MM.1S (cell line): ENCODE measurements at regions not wholly inside any gene's neighbourhood (a gene's known extent, or its start where the extent isn't known, plus 50 kb on each side); places are given as distances from the start of the nearest gene placed in this dataset.
"Not testable (repeated sequence)": the region's sequence is repeated elsewhere in the genome, so short reads cannot be mapped to it uniquely, and the experiment has no call there.

Experiments
- DNase-seq: peaks from one replicate; pipeline ENCODE4 v3.0.0-alpha.2; 2015
- H2AFZ ChIP-seq: fragments of 300-600 bp; sonication (generic); 2 replicates; pipeline ENCODE4 v1.6.0; 2016; ENCODE audit warnings: antibody characterized with exemption, low read length
- H3F3A ChIP-seq: fragments of 300-600 bp; sonication (generic); 2 replicates; pipeline ENCODE4 v1.6.1; 2016; ENCODE audit warnings: mild to moderate bottlenecking, antibody characterized with exemption, low read length, moderate library complexity, mixed read lengths; ENCODE audit not compliant: insufficient read depth
- H3K27ac ChIP-seq: fragments of 300-600 bp; sonication (generic); 2 replicates; pipeline ENCODE4 v1.5.1; 2016; ENCODE audit warnings: mild to moderate bottlenecking, low read length
- H3K27me3 ChIP-seq: fragments of 300-600 bp; sonication (generic); replicated peaks from 2 replicates; pipeline ENCODE4 v1.6.0; 2016; ENCODE audit warnings: low read length; ENCODE audit not compliant: insufficient read depth
- H3K36me3 ChIP-seq: fragments of 300-600 bp; sonication (generic); replicated peaks from 2 replicates; pipeline ENCODE4 v1.6.1; 2016; ENCODE audit warnings: mild to moderate bottlenecking, low read length, mixed read lengths; ENCODE audit not compliant: insufficient read depth
- H3K4me1 ChIP-seq: fragments of 300-600 bp; sonication (generic); 2 replicates; pipeline ENCODE4 v1.6.1; 2016; ENCODE audit warnings: low read length, mixed read lengths
- H3K4me2 ChIP-seq: fragments of 300-600 bp; sonication (generic); 2 replicates; pipeline ENCODE4 v1.6.0; 2016; ENCODE audit warnings: low read depth, low read length
- H3K4me3 ChIP-seq: fragments of 300-600 bp; sonication (generic); 2 replicates; pipeline ENCODE4 v1.5.1; 2016; ENCODE audit warnings: low read length, mixed read lengths
- H3K79me2 ChIP-seq: fragments of 300-600 bp; sonication (generic); 2 replicates; pipeline ENCODE4 v1.6.1; 2016; ENCODE audit warnings: mixed run types, low read length, mixed read lengths
- H3K9ac ChIP-seq: fragments of 300-600 bp; sonication (generic); 2 replicates; pipeline ENCODE4 v1.6.1; 2016; ENCODE audit warnings: low read length, mixed read lengths
- H3K9me2 ChIP-seq: fragments of 300-600 bp; sonication (generic); replicated peaks from 2 replicates; pipeline ENCODE4 v1.6.1; 2016; ENCODE audit warnings: mild to moderate bottlenecking, low read length, mixed read lengths; ENCODE audit not compliant: insufficient read depth
- H3K9me3 ChIP-seq: fragments of 300-600 bp; sonication (generic); replicated peaks from 2 replicates; pipeline ENCODE4 v1.6.1; 2016; ENCODE audit warnings: mild to moderate bottlenecking, low read length, mixed read lengths; ENCODE audit not compliant: insufficient read depth
- H4K20me1 ChIP-seq: fragments of 300-600 bp; sonication (generic); 2 replicates; pipeline ENCODE4 v1.6.1; 2016; ENCODE audit warnings: mild to moderate bottlenecking, low read length, moderate library complexity, mixed read lengths; ENCODE audit not compliant: insufficient read depth
- EZH2 ChIP-seq: fragments of 300-600 bp; sonication (generic); optimal IDR thresholded peaks from 2 replicates; pipeline ENCODE3; 2017; ENCODE audit warnings: low read depth, mild to moderate bottlenecking, antibody characterized with exemption, low read length, mixed read lengths
- EZH2phosphoT487 ChIP-seq: fragments of 300-600 bp; sonication (generic); IDR thresholded peaks from 2 replicates; pipeline ENCODE4 v1.6.1; 2018; ENCODE audit warnings: antibody characterized with exemption, low read length
- TF ChIP-seq, protein P1 (sequence below): fragments of 300-600 bp; sonication (generic); IDR thresholded peaks from 2 replicates; pipeline ENCODE4 v1.5.1; 2016; ENCODE audit warnings: antibody characterized with exemption, low read length, mixed read lengths

- H3K9me2 ChIP-seq = no peaks in the 10 kb centered on the region
- no peak for DNase-seq
- H3K4me1 ChIP-seq = no peaks in the 10 kb centered on the region
- no peak overlapping the region for H3K27ac ChIP-seq
- no peaks in the 10 kb centered on the region for H3K9me3 ChIP-seq
- no peak overlapping the region for H3K4me3 ChIP-seq
- no peaks in the 10 kb centered on the region for H3F3A ChIP-seq
- H2AFZ ChIP-seq = no peak overlapping the region
- TF ChIP-seq, protein P1, sequence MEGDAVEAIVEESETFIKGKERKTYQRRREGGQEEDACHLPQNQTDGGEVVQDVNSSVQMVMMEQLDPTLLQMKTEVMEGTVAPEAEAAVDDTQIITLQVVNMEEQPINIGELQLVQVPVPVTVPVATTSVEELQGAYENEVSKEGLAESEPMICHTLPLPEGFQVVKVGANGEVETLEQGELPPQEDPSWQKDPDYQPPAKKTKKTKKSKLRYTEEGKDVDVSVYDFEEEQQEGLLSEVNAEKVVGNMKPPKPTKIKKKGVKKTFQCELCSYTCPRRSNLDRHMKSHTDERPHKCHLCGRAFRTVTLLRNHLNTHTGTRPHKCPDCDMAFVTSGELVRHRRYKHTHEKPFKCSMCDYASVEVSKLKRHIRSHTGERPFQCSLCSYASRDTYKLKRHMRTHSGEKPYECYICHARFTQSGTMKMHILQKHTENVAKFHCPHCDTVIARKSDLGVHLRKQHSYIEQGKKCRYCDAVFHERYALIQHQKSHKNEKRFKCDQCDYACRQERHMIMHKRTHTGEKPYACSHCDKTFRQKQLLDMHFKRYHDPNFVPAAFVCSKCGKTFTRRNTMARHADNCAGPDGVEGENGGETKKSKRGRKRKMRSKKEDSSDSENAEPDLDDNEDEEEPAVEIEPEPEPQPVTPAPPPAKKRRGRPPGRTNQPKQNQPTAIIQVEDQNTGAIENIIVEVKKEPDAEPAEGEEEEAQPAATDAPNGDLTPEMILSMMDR = no peak
- no peak for TF ChIP-seq EZH2
- no peak for TF ChIP-seq EZH2phosphoT487
- H3K79me2 ChIP-seq = no peaks in the 10 kb centered on the region
- no peak overlapping the region for H3K9ac ChIP-seq
- no peaks in the 10 kb centered on the region for H3K36me3 ChIP-seq
- no peaks in the 10 kb centered on the region for H4K20me1 ChIP-seq
- H3K27me3 ChIP-seq = no peaks in the 10 kb centered on the region
- H3K4me2 ChIP-seq = no peak overlapping the region
Observed at GRCh38 chr21:15627823-15628222, 102.0 kb upstream of the USP25 start.

DNA sequence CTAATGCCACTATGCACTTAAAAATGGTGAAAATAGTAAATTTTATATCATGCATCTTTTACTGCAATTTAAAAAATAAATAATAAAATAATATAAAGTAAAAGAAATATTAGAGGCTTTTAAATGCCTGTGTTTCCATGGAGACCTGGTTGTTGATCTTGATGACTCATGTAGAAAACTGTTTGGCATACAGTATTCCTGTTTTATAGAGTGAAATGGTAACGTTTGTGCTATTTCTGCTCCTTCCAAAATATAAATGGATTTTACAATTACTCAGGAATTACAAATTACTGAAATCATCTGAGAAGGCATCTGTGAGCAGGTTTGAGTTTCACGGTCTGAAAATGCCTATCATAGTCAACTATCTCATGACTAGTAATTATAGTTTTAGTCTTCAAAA lies 98.4 kb upstream of the USP25 start:
- no peaks in the 10 kb centered on the region for H3K27me3 ChIP-seq
- no peak overlapping the region for H3K27ac ChIP-seq
- no peaks in the 10 kb centered on the region for H3K36me3 ChIP-seq
- H2AFZ ChIP-seq = no peak overlapping the region
- H3K79me2 ChIP-seq = no peaks in the 10 kb centered on the region
- no peaks in the 10 kb centered on the region for H3K9me3 ChIP-seq
- no peaks in the 10 kb centered on the region for H3F3A ChIP-seq
- no peaks in the 10 kb centered on the region for H4K20me1 ChIP-seq
- H3K9ac ChIP-seq = no peak overlapping the region
- TF ChIP-seq EZH2 = no peak
- TF ChIP-seq EZH2phosphoT487 = no peak
- TF ChIP-seq, protein P1 = no peak
- H3K4me1 ChIP-seq = no peaks in the 10 kb centered on the region
- no peak overlapping the region for H3K4me3 ChIP-seq
- H3K4me2 ChIP-seq = no peak overlapping the region
- H3K9me2 ChIP-seq = no peaks in the 10 kb centered on the region
- no peak for DNase-seq

DNA sequence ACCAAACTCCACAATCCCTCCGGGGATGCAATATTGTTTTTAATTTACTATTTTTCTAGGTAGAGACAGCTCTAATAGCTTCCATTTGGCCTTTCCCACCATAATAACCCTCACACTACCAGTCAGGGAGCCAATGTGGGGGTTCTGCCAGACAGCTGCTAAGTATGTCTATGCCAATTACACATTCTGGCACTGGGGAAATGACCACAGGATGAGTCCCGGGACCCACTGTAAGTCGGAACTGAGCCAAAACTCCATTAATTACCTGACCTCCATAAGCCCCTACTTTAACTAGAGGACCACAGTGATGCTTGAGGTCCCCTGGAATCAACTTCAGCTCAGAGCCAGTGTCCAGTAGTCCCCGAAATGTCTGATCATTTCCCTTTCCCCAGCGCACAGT lies 95.2 kb upstream of the USP25 start:
- DNase-seq, H2AFZ ChIP-seq, H3K4me2 ChIP-seq, H3K9me2 ChIP-seq, H3K4me1 ChIP-seq, H3K9me3 ChIP-seq, H3K4me3 ChIP-seq, H3K27ac ChIP-seq, H3K27me3 ChIP-seq, H4K20me1 ChIP-seq, H3K9ac ChIP-seq, H3K36me3 ChIP-seq, H3K79me2 ChIP-seq, H3F3A ChIP-seq: not testable (repeated sequence)

- Histone ChIP-seq H3F3A (no peaks in the 10 kb centered on the region), H3K27ac (no peak overlapping the region), H3K36me3 (no peaks in the 10 kb centered on the region), H3K4me3 (no peak overlapping the region), H3K4me1 (no peaks in the 10 kb centered on the region), H4K20me1 (no peaks in the 10 kb centered on the region), H3K9me3 (no peaks in the 10 kb centered on the region), H3K9me2 (no peaks in the 10 kb centered on the region), H3K27me3 (no peaks in the 10 kb centered on the region), H3K9ac (no peak overlapping the region), H3K4me2 (no peak overlapping the region), H2AFZ (no peak overlapping the region), H3K79me2 (no peaks in the 10 kb centered on the region)
- no peak for DNase-seq
- TF ChIP-seq EZH2phosphoT487 (no peak), EZH2 (no peak)
- TF ChIP-seq, protein P1 = no peak
Observed at GRCh38 chr21:15638856-15639549, 90.8 kb upstream of the USP25 start.

DNA sequence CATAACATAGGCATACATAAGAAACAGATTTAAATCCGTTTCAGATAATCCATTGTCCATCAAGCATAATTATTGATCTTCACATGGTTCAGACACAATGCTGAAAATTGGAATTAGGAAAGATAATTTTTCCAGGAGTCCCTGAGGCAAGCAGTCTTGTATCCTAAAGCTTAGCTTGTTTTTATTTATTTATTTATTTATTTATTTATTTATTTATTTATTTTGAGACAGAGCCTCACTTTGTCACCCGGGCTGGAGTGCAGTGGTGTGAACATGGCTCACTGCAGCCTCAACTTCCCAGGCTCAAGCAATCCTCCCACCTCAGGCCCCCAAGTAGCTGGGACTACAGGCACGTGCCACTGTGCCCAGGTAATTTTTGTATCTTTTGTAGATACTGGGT lies 89.7 kb upstream of the USP25 start:
- not testable (repeated sequence) for H3K27me3 ChIP-seq, H3K9me2 ChIP-seq, H3F3A ChIP-seq, H3K4me2 ChIP-seq, H4K20me1 ChIP-seq, H3K9ac ChIP-seq, H3K36me3 ChIP-seq, H3K27ac ChIP-seq, DNase-seq, H3K9me3 ChIP-seq, H2AFZ ChIP-seq, H3K4me1 ChIP-seq, H3K79me2 ChIP-seq, H3K4me3 ChIP-seq
